ENCODE measurements at regions not wholly inside any gene's neighbourhood (a gene's known extent, or its start where the extent isn't known, plus 50 kb on each side); places are given as distances from the start of the nearest gene placed in this dataset.
"Not testable (repeated sequence)": the region's sequence is repeated elsewhere in the genome, so short reads cannot be mapped to it uniquely, and the experiment has no call there.

GRCh38 chr1:2955652-2956051 lies 65.6 kb upstream of the ACTRT2 start:
- no peak for DNase-seq

GRCh38 chr1:2956576-2956975 lies 64.7 kb upstream of the ACTRT2 start:
- DNase-seq = no peak

GRCh38 chr1:2957329-2957728 lies 63.9 kb upstream of the ACTRT2 start:
- DNase-seq = no peak

- not testable (repeated sequence) for DNase-seq
Measured at GRCh38 chr1:2959881-2960280, 61.4 kb upstream of the ACTRT2 start.

- DNase-seq = no peak
Measured at GRCh38 chr1:2961081-2961480, 60.2 kb upstream of the ACTRT2 start.

GRCh38 chr1:2961661-2962060 lies 59.6 kb upstream of the ACTRT2 start:
- DNase-seq = no peak

GRCh38 chr1:2962061-2962460 lies 59.2 kb upstream of the ACTRT2 start:
- DNase-seq = no peak

- no peak for DNase-seq
Measured at GRCh38 chr1:2962541-2962940, 58.7 kb upstream of the ACTRT2 start.

GRCh38 chr1:2962946-2963345 lies 58.3 kb upstream of the ACTRT2 start:
- DNase-seq = no peak

- DNase-seq = no peak
Measured at GRCh38 chr1:2965676-2966075, 55.6 kb upstream of the ACTRT2 start.

- no peak for DNase-seq
Measured at GRCh38 chr1:2966449-2967328, 54.6 kb upstream of the ACTRT2 start.

- no peak for DNase-seq
Measured at GRCh38 chr1:2967329-2967725, 53.9 kb upstream of the ACTRT2 start.

- DNase-seq = no peak
Measured at GRCh38 chr1:2967881-2968280, 53.4 kb upstream of the ACTRT2 start.

GRCh38 chr1:2968471-2968881 lies 52.8 kb upstream of the ACTRT2 start:
- DNase-seq = no peak

GRCh38 chr1:2969011-2969844 lies 52.0 kb upstream of the ACTRT2 start:
- no peak for DNase-seq

GRCh38 chr1:2969845-2970291 lies 51.4 kb upstream of the ACTRT2 start:
- no peak for DNase-seq

- no peak for DNase-seq
Measured at GRCh38 chr1:2970311-2971071, 50.8 kb upstream of the ACTRT2 start.

- DNase-seq = no peak
Measured at GRCh38 chr1:2971101-2971501, 50.2 kb upstream of the ACTRT2 start.
